ENCODE measurements at regions not wholly inside any gene's neighbourhood (a gene's known extent, or its start where the extent isn't known, plus 50 kb on each side); places are given as distances from the start of the nearest gene placed in this dataset.
A peak's percentile ranks its signal among the peaks of the same experiment; 100 is the strongest.

GRCh38 chr5:74978345-74978744, 74.0 kb downstream of the GCNT4 start:
- H3K79me2 ChIP-seq (ENCODE audit: control insufficient read depth, insufficient read depth, low read length), result no peaks in the 10 kb centered on the region
- intact Hi-C loops (cut with micrococcal nuclease), result no loop called here
- DNase-seq (no peak), ATAC-seq (ENCODE audit: low read depth) (no peak)
- no peak overlapping the region for H3K9ac ChIP-seq (ENCODE audit: low read length)
- no peak overlapping the region for H3K27ac ChIP-seq (ENCODE audit: low read length in 2 of 2)
- TF ChIP-seq EZH2 (IDR thresholded peaks at IDR 0.05; ENCODE audit: borderline replicate concordance, insufficient read depth, low read depth, low read length, poor library complexity, severe bottlenecking) (no peak), CTCF (IDR thresholded peaks at IDR 0.05) (no peak)
- no peak overlapping the region for H2AFZ ChIP-seq (ENCODE audit: insufficient read depth, low read depth, low read length, poor library complexity, severe bottlenecking)
- peaks cover 6% of the 10 kb centered on the region for H3K9me3 Mint-ChIP-seq (ENCODE audit: insufficient read depth)
- H3K4me2 ChIP-seq (replicated peaks; ENCODE audit: low read depth, low read length, poor library complexity, severe bottlenecking), result no peak overlapping the region
- no peaks in the 10 kb centered on the region for H4K20me1 ChIP-seq (ENCODE audit: control insufficient read depth, insufficient read depth, low read length, poor library complexity, severe bottlenecking)
- H3K27ac Mint-ChIP-seq, result no peak overlapping the region
- WGBS (ENCODE audit: insufficient coverage), result no CpG with 5 or more reads among the region's 1 CpG
- H3K4me1 Mint-ChIP-seq, result no peaks in the 10 kb centered on the region
- no peaks in the 10 kb centered on the region for H3K9me3 ChIP-seq (ENCODE audit: control extremely low read depth in 1 of 3, control insufficient read depth in 2 of 3, insufficient read depth in 1 of 3, low read length in 2 of 3)
- POLR2A ChIA-PET, result no interaction called here
- no peaks in the 10 kb centered on the region for H3K4me1 ChIP-seq (ENCODE audit: control insufficient read depth in 2 of 2, insufficient read depth in 2 of 2, low read length in 2 of 2)
- no peaks in the 10 kb centered on the region for H3K36me3 ChIP-seq (replicated peaks in 1 of 2; ENCODE audit: control extremely low read depth in 1 of 2, control insufficient read depth in 1 of 2, extremely low read depth in 1 of 2, insufficient read depth in 2 of 2, low read length in 1 of 2)
- no peak overlapping the region for H3K4me3 ChIP-seq (ENCODE audit: control extremely low read depth in 1 of 5, extremely low read depth in 1 of 5, insufficient read depth in 1 of 5, low read depth in 2 of 5, low read length in 4 of 5)
- CTCF ChIA-PET, result no interaction called here
- H3K4me3 Mint-ChIP-seq, result no peak overlapping the region
- H3K27me3 Mint-ChIP-seq, result peaks cover 7% of the 10 kb centered on the region
- H3K27me3 ChIP-seq (replicated peaks in 1 of 4; ENCODE audit: control extremely low read depth in 1 of 4, control insufficient read depth in 3 of 4, insufficient read depth in 4 of 4, low read length in 3 of 4), result no peaks in the 10 kb centered on the region

GRCh38 chr5:74977471-74977870, 74.9 kb downstream of the GCNT4 start:
- Histone ChIP-seq H3K27me3 (replicated peaks in 1 of 4; ENCODE audit: control extremely low read depth in 1 of 4, control insufficient read depth in 3 of 4, insufficient read depth in 4 of 4, low read length in 3 of 4) (no peaks in the 10 kb centered on the region), H2AFZ (ENCODE audit: insufficient read depth, low read depth, low read length, poor library complexity, severe bottlenecking) (peak overlapping the region; percentile 18), H4K20me1 (ENCODE audit: control insufficient read depth, insufficient read depth, low read length, poor library complexity, severe bottlenecking) (no peaks in the 10 kb centered on the region), H3K36me3 (replicated peaks in 1 of 2; ENCODE audit: control extremely low read depth in 1 of 2, control insufficient read depth in 1 of 2, extremely low read depth in 1 of 2, insufficient read depth in 2 of 2, low read length in 1 of 2) (no peaks in the 10 kb centered on the region), H3K79me2 (ENCODE audit: control insufficient read depth, insufficient read depth, low read length) (no peaks in the 10 kb centered on the region), H3K4me3 (ENCODE audit: control extremely low read depth in 1 of 5, extremely low read depth in 1 of 5, insufficient read depth in 1 of 5, low read depth in 2 of 5, low read length in 4 of 5) (no peak overlapping the region), H3K4me1 (ENCODE audit: control insufficient read depth in 2 of 2, insufficient read depth in 2 of 2, low read length in 2 of 2) (no peaks in the 10 kb centered on the region), H3K9me3 (ENCODE audit: control extremely low read depth in 1 of 3, control insufficient read depth in 2 of 3, insufficient read depth in 1 of 3, low read length in 2 of 3) (no peaks in the 10 kb centered on the region), H3K4me2 (replicated peaks; ENCODE audit: low read depth, low read length, poor library complexity, severe bottlenecking) (no peak overlapping the region), H3K9ac (ENCODE audit: low read length) (no peak overlapping the region), H3K27ac (ENCODE audit: low read length in 2 of 2) (no peak overlapping the region)
- WGBS (ENCODE audit: insufficient coverage), result 46% methylated on average over 6 of the region's 6 CpGs
- peaks cover 7% of the 10 kb centered on the region for H3K27me3 Mint-ChIP-seq
- no peaks in the 10 kb centered on the region for H3K4me1 Mint-ChIP-seq
- ATAC-seq (ENCODE audit: low read depth) (no peak), DNase-seq (no peak)
- ChIA-PET POLR2A (no interaction called here), CTCF (no interaction called here)
- TF ChIP-seq EZH2 (IDR thresholded peaks at IDR 0.05; ENCODE audit: borderline replicate concordance, insufficient read depth, low read depth, low read length, poor library complexity, severe bottlenecking), result no peak
- TF ChIP-seq CTCF (IDR thresholded peaks at IDR 0.05), result no peak
- intact Hi-C loops (cut with micrococcal nuclease), result no loop called here
- H3K4me3 Mint-ChIP-seq, result no peak overlapping the region
- no peak overlapping the region for H3K27ac Mint-ChIP-seq
- peaks cover 6% of the 10 kb centered on the region for H3K9me3 Mint-ChIP-seq (ENCODE audit: insufficient read depth)
